ENCODE measurements at regions not wholly inside any gene's neighbourhood (a gene's known extent, or its start where the extent isn't known, plus 50 kb on each side); places are given as distances from the start of the nearest gene placed in this dataset.

DNA sequence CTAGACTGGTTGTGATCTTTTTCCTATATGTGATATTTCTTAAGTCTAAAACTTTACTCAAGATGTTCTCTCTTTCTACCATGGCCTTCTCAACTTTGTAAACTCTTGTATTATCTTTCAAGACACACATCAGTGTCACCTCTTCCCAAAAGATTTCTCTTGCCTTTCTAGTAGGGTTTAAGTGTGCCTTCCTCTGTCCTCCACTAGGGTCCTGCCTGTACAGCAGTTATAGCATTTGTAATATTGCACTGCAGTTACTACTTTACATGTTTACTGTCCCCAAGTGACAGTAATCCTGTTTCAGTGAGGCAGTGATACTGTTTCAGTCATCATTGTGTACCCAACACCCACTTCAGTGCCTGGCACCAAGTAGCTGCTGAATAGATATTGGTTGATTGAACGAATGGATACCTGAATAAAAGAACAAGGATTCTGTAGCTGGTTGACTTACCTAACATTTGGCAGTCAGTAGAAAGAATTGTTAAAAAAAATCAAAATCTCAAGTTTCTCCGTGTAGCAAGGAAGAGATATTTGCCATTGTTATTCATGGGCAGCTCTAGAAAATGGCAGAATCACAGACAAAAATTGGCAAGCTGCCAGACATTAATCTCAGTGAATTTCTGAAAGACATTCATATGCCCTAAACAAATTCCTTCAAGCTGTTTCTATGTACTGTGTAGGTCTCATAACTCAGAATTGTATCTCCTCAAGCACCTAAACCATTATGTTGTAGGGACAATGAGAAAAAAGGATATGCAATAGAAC is 79.4 kb downstream of the RBMXL2 start:
- H3K4me1 ChIP-seq (replicated peaks in 1 of 2) = no peaks in the 10 kb centered on the region
- H3K36me3 ChIP-seq (replicated peaks in 1 of 2) = no peaks in the 10 kb centered on the region
- H3K9me3 ChIP-seq (replicated peaks in 1 of 3) = no peaks in the 10 kb centered on the region
- WGBS, 4 donors = 53 to 58% (median 55%) methylated on average over 2 of the region's 2 CpGs
- DNase-seq = no peak
- H3K27me3 ChIP-seq = no peaks in the 10 kb centered on the region
- no peak overlapping the region for H3K27ac ChIP-seq
- intact Hi-C loops (cut with DNase I) = no loop called here
- TF ChIP-seq, protein P1, sequence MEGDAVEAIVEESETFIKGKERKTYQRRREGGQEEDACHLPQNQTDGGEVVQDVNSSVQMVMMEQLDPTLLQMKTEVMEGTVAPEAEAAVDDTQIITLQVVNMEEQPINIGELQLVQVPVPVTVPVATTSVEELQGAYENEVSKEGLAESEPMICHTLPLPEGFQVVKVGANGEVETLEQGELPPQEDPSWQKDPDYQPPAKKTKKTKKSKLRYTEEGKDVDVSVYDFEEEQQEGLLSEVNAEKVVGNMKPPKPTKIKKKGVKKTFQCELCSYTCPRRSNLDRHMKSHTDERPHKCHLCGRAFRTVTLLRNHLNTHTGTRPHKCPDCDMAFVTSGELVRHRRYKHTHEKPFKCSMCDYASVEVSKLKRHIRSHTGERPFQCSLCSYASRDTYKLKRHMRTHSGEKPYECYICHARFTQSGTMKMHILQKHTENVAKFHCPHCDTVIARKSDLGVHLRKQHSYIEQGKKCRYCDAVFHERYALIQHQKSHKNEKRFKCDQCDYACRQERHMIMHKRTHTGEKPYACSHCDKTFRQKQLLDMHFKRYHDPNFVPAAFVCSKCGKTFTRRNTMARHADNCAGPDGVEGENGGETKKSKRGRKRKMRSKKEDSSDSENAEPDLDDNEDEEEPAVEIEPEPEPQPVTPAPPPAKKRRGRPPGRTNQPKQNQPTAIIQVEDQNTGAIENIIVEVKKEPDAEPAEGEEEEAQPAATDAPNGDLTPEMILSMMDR (IDR thresholded peaks at IDR 0.05) = no peak
- no peak for TF ChIP-seq POLR2A (IDR thresholded peaks at IDR 0.05)
- H3K4me3 ChIP-seq = no peak overlapping the region

DNA sequence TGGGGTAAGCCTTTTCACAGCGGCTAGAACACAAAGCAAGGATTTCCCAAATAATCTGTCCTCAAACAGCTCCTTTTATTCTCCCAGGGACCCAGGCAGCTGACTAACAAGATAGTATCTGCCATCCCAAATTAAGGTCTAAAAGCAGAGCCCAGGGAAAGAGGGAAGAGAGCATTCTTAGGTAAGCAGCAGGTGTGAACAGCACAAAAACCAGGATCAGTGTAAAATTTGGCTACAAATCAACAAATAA is 79.9 kb downstream of the RBMXL2 start:
- Histone ChIP-seq H3K27ac (no peak overlapping the region), H3K36me3 (replicated peaks in 1 of 2) (no peaks in the 10 kb centered on the region), H3K27me3 (no peaks in the 10 kb centered on the region), H3K4me1 (replicated peaks in 1 of 2) (no peaks in the 10 kb centered on the region), H3K9me3 (replicated peaks in 1 of 3) (no peaks in the 10 kb centered on the region), H3K4me3 (no peak overlapping the region)
- no peak for TF ChIP-seq POLR2A (IDR thresholded peaks at IDR 0.05)
- TF ChIP-seq, protein P1 (IDR thresholded peaks at IDR 0.05) = no peak
- WGBS, 4 donors = 91 to 97% (median 92%) methylated on average over 1 of the region's 1 CpG
- DNase-seq = no peak
- intact Hi-C loops (cut with DNase I) = no loop called here

DNA sequence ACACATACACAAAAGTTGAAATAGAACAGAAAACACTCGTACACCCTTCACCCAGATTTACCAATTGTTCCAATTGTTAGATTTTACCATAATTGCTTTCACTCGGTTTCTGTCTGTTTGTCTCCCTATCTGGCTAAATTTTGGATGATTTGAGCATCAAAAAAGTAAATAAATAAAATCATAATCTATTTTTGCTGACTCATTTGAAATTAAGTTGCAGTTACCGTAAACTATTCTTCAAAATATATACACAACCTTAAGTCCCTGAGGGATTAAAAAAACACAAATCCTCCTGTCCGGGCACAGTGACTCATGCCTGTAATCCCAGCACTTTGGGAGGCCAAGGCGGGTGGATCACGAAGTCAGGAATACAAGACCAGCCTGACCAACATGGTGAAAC is 81.3 kb upstream of the SYT9 start:
- H3K4me1 ChIP-seq (replicated peaks in 1 of 2) = no peaks in the 10 kb centered on the region
- no peak overlapping the region for H3K27ac ChIP-seq
- DNase-seq = no peak
- TF ChIP-seq, protein P1 (IDR thresholded peaks at IDR 0.05) = no peak
- no peak for TF ChIP-seq POLR2A (IDR thresholded peaks at IDR 0.05)
- no peaks in the 10 kb centered on the region for H3K9me3 ChIP-seq (replicated peaks in 1 of 3)
- H3K27me3 ChIP-seq = no peaks in the 10 kb centered on the region
- no peaks in the 10 kb centered on the region for H3K36me3 ChIP-seq (replicated peaks in 1 of 2)
- intact Hi-C loops (cut with DNase I) = no loop called here
- no peak overlapping the region for H3K4me3 ChIP-seq
- 70 to 82% (median 78%) methylated on average over 6 of the region's 6 CpGs for WGBS, 4 donors

DNA sequence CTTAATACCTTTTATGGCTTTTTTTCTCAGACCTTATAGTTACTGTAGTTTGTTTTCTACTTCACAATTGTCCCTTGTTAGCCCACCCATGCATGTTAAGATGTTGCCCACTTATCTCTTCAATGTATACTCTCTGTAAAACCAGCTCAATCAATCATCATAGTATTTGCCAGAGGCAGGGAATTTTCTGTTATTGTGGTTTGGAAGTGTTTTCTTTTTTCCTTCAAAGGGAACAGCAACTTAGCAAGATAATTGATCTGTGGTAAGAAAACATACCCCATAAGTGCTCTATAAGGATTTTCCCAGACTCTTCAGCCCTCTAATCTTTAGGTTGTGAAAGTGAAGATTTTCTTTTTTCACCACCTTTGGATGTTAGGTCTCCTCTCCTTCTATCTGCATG is 76.7 kb upstream of the SYT9 start:
- H3K9me3 ChIP-seq (replicated peaks in 1 of 3) = no peaks in the 10 kb centered on the region
- no peaks in the 10 kb centered on the region for H3K27me3 ChIP-seq
- intact Hi-C loops (cut with DNase I) = no loop called here
- no peak for DNase-seq
- H3K36me3 ChIP-seq (replicated peaks in 1 of 2) = no peaks in the 10 kb centered on the region
- H3K27ac ChIP-seq = no peak overlapping the region
- no peaks in the 10 kb centered on the region for H3K4me1 ChIP-seq (replicated peaks in 1 of 2)
- TF ChIP-seq, protein P1 (IDR thresholded peaks at IDR 0.05) = no peak
- no peak for TF ChIP-seq POLR2A (IDR thresholded peaks at IDR 0.05)
- H3K4me3 ChIP-seq = no peak overlapping the region

All from adrenal gland (tissue), 9 donors.